C4-2B (cell line): ENCODE measurements at regions not wholly inside any gene's neighbourhood (a gene's known extent, or its start where the extent isn't known, plus 50 kb on each side); places are given as distances from the start of the nearest gene placed in this dataset.

ENCODE experiments used
- ZFX ChIP-seq: fragments of 450-650 bp; IDR thresholded peaks from 2 replicates; pipeline ENCODE4 v1.6.1; 2017
- TF ChIP-seq, protein P1 (sequence below): fragments of 450-650 bp; conservative IDR thresholded peaks from 2 replicates; pipeline ENCODE4 v1.5.1; 2017; ENCODE audit warnings: mild to moderate bottlenecking

- TF ChIP-seq, protein P1, sequence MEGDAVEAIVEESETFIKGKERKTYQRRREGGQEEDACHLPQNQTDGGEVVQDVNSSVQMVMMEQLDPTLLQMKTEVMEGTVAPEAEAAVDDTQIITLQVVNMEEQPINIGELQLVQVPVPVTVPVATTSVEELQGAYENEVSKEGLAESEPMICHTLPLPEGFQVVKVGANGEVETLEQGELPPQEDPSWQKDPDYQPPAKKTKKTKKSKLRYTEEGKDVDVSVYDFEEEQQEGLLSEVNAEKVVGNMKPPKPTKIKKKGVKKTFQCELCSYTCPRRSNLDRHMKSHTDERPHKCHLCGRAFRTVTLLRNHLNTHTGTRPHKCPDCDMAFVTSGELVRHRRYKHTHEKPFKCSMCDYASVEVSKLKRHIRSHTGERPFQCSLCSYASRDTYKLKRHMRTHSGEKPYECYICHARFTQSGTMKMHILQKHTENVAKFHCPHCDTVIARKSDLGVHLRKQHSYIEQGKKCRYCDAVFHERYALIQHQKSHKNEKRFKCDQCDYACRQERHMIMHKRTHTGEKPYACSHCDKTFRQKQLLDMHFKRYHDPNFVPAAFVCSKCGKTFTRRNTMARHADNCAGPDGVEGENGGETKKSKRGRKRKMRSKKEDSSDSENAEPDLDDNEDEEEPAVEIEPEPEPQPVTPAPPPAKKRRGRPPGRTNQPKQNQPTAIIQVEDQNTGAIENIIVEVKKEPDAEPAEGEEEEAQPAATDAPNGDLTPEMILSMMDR: no peak
- no peak for TF ChIP-seq ZFX
These were observed 54.0 kb upstream of the TACR3 start for GRCh38 chr4:103773691-103774231.
